ENCODE measurements at regions not wholly inside any gene's neighbourhood (a gene's known extent, or its start where the extent isn't known, plus 50 kb on each side); places are given as distances from the start of the nearest gene placed in this dataset.

DNA sequence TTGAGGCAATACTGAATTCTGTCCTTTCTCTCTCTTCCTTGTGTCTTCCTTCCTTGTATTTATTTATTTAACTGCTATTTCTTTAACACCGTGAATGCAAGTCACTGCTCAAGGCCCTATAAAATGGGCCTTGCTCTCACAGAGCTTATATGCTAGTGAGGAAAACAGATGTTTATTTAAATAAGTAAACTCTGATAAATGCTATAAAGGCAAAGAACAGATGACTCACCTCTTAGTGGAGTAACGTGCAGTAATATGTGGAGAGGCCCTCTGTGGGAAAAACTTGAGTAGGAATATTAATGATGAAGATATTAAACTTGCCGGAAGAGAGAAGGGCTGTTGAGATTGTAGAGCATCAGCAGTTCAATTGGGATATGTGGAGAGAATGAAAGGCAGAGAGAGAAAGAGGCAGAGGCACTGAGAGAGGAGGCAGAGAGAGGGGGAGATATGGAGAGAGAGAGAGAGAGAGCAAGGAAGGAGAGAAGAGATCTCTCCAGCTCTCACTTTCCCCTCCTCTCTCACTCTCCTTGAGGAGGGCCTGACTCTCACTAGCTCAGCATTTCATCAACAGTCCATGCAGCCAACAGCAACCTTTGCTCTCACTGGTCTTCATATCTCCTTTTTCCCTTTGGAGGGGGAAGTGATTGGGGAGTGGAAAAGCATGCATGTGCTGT is 322.2 kb downstream of the LMX1A start:
- no peak for DNase-seq
- Histone ChIP-seq H3K27me3 (ENCODE audit: control insufficient read depth, insufficient read depth, low read length) (no peaks in the 10 kb centered on the region), H3K27ac (ENCODE audit: low read length) (no peak overlapping the region), H3K9me3 (replicated peaks; ENCODE audit: control insufficient read depth, low read depth, low read length) (no peaks in the 10 kb centered on the region), H3K4me1 (ENCODE audit: control insufficient read depth, insufficient read depth, low read length) (no peaks in the 10 kb centered on the region), H3K36me3 (ENCODE audit: control insufficient read depth, insufficient read depth, low read length) (no peaks in the 10 kb centered on the region), H3K4me3 (ENCODE audit: low read length) (no peak overlapping the region)
- 36% methylated on average over 2 of the region's 3 CpGs for WGBS (ENCODE audit: insufficient coverage)

DNA sequence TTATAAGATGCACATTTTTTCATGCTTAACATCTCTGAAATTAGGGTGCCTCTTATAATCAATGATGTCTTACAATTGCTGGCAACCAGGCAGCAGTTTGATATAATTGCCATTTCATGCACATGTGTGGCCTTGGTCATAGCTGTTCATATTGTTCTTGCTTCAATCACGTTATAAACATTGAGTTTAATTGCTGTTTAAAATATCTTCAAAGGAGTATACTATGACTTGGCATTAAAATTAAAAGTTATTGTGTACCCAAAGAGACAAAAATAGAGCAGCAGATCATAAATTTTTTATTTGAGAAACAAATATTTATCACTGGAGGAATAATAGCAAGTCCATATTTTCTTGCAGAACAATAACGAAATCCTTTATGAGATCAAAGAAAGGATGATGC is 325.5 kb downstream of the LMX1A start:
- no peak overlapping the region for H3K27ac ChIP-seq (ENCODE audit: low read length)
- WGBS (ENCODE audit: insufficient coverage): no CpG with 5 or more reads among the region's 2 CpGs
- H3K4me1 ChIP-seq (ENCODE audit: control insufficient read depth, insufficient read depth, low read length): no peaks in the 10 kb centered on the region
- no peak for DNase-seq
- no peaks in the 10 kb centered on the region for H3K36me3 ChIP-seq (ENCODE audit: control insufficient read depth, insufficient read depth, low read length)
- no peak overlapping the region for H3K4me3 ChIP-seq (ENCODE audit: low read length)
- H3K9me3 ChIP-seq (replicated peaks; ENCODE audit: control insufficient read depth, low read depth, low read length): no peaks in the 10 kb centered on the region
- H3K27me3 ChIP-seq (ENCODE audit: control insufficient read depth, insufficient read depth, low read length): no peaks in the 10 kb centered on the region

- no CpG with 5 or more reads among the region's 2 CpGs for WGBS (ENCODE audit: insufficient coverage)
- peaks cover 5% of the 10 kb centered on the region for H3K9me3 ChIP-seq (replicated peaks; ENCODE audit: control insufficient read depth, low read depth, low read length)
- H3K36me3 ChIP-seq (ENCODE audit: control insufficient read depth, insufficient read depth, low read length): no peaks in the 10 kb centered on the region
- H3K4me1 ChIP-seq (ENCODE audit: control insufficient read depth, insufficient read depth, low read length): no peaks in the 10 kb centered on the region
- no peak overlapping the region for H3K4me3 ChIP-seq (ENCODE audit: low read length)
- no peak overlapping the region for H3K27ac ChIP-seq (ENCODE audit: low read length)
- DNase-seq: no peak
- no peaks in the 10 kb centered on the region for H3K27me3 ChIP-seq (ENCODE audit: control insufficient read depth, insufficient read depth, low read length)
Observed at GRCh38 chr1:165025805-165026204, 330.7 kb downstream of the LMX1A start.

GRCh38 chr1:165014753-165015152 is 341.8 kb downstream of the LMX1A start:
- H3K4me1 ChIP-seq (ENCODE audit: control insufficient read depth, insufficient read depth, low read length): peaks cover 2% of the 10 kb centered on the region
- H3K27me3 ChIP-seq (ENCODE audit: control insufficient read depth, insufficient read depth, low read length): no peaks in the 10 kb centered on the region
- no peak for DNase-seq
- H3K27ac ChIP-seq (ENCODE audit: low read length): no peak overlapping the region
- no peaks in the 10 kb centered on the region for H3K9me3 ChIP-seq (replicated peaks; ENCODE audit: control insufficient read depth, low read depth, low read length)
- no peaks in the 10 kb centered on the region for H3K36me3 ChIP-seq (ENCODE audit: control insufficient read depth, insufficient read depth, low read length)
- H3K4me3 ChIP-seq (ENCODE audit: low read length): no peak overlapping the region
- WGBS (ENCODE audit: insufficient coverage): 84% methylated on average over 3 of the region's 4 CpGs

DNA sequence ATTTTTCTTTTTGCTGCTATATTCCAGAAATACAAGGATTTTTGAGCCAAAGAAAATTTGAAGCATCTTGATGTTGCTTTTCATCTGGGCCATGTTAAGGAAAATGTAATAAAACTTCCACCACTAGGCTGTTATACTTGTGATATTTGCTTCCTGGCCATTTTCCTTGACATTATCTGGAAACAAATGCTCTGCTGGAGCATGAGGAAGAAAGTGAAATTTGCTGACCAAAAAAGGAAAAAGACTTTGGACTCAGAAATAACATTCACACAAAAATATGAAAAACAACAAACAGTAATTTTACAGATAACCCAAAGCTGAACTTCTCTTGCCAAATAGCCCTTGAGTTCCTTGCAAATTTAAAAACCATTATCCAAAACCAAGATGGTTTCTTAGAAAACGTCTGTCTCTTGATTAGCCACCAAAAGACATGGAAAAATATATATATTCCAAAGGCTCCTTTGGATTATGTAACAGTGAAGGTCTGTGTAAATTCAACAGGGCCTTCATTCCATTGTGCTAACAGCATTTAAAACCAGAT is 344.5 kb downstream of the LMX1A start:
- DNase-seq: peak; percentile 93
- H3K4me1 ChIP-seq (ENCODE audit: control insufficient read depth, insufficient read depth, low read length): peaks cover 2% of the 10 kb centered on the region
- no CpG with 5 or more reads among the region's 1 CpG for WGBS (ENCODE audit: insufficient coverage)

DNA sequence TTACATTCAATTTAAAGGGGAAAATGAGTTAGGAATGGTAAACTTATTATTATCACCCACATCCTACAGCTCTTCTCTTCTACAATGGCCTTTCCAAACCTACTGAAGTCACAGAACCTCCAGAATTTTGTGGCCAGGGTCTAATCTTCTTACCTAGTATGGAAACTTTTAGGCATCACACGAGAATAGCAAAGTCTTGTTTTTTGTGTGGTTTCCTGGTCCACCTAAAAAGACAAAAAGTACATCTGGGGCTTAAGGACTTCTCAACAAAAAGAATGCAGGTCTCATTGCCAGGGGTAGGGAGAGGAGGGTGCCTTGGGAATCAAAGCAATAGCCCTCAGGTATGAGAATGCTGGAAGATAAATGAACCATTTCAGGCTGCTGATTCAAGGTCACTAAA is 345.3 kb downstream of the LMX1A start:
- 60% methylated on average over 1 of the region's 1 CpG for WGBS (ENCODE audit: insufficient coverage)
- Histone ChIP-seq H3K36me3 (ENCODE audit: control insufficient read depth, insufficient read depth, low read length) (no peaks in the 10 kb centered on the region), H3K27ac (ENCODE audit: low read length) (peak overlapping the region; percentile 57), H3K27me3 (ENCODE audit: control insufficient read depth, insufficient read depth, low read length) (no peaks in the 10 kb centered on the region), H3K9me3 (replicated peaks; ENCODE audit: control insufficient read depth, low read depth, low read length) (no peaks in the 10 kb centered on the region), H3K4me3 (ENCODE audit: low read length) (no peak overlapping the region), H3K4me1 (ENCODE audit: control insufficient read depth, insufficient read depth, low read length) (peaks cover 2% of the 10 kb centered on the region)
- peak; percentile 68 for DNase-seq

More for the DNA sequence above, 344.5 kb downstream of the LMX1A start:
- Histone ChIP-seq H3K9me3 (replicated peaks; ENCODE audit: control insufficient read depth, low read depth, low read length) (no peaks in the 10 kb centered on the region), H3K27ac (ENCODE audit: low read length) (peak overlapping the region; percentile 62), H3K4me3 (ENCODE audit: low read length) (no peak overlapping the region), H3K27me3 (ENCODE audit: control insufficient read depth, insufficient read depth, low read length) (no peaks in the 10 kb centered on the region), H3K36me3 (ENCODE audit: control insufficient read depth, insufficient read depth, low read length) (no peaks in the 10 kb centered on the region)

GRCh38 chr1:165010418-165011070 is 346.0 kb downstream of the LMX1A start:
- no peaks in the 10 kb centered on the region for H3K9me3 ChIP-seq (replicated peaks; ENCODE audit: control insufficient read depth, low read depth, low read length)
- peak; percentile 90 for DNase-seq
- no peaks in the 10 kb centered on the region for H3K27me3 ChIP-seq (ENCODE audit: control insufficient read depth, insufficient read depth, low read length)
- WGBS (ENCODE audit: insufficient coverage): no CpG with 5 or more reads among the region's 3 CpGs
- no peak overlapping the region for H3K4me3 ChIP-seq (ENCODE audit: low read length)
- H3K4me1 ChIP-seq (ENCODE audit: control insufficient read depth, insufficient read depth, low read length): peaks cover 2% of the 10 kb centered on the region
- no peaks in the 10 kb centered on the region for H3K36me3 ChIP-seq (ENCODE audit: control insufficient read depth, insufficient read depth, low read length)
- peak overlapping the region; percentile 57 for H3K27ac ChIP-seq (ENCODE audit: low read length)

DNA sequence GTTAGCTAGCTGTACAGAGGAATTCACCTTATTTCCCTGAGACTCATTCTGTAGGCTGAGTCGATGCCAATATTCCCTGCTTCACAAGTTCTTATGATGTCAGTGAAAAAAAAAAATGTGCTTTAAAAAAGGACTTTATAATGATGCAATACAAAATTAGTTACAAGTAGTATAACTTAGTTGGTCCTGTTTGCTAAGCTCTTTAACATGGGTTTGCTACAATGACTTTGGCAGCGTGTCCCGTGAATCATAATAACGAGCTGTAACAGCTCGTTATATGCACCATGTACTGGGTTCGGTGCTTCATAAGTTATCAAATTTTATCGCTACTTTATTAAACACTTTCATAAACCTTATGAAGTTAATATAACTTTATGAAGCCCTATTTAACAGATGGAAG is 349.7 kb downstream of the LMX1A start:
- Histone ChIP-seq H3K4me1 (ENCODE audit: control insufficient read depth, insufficient read depth, low read length) (peaks cover 2% of the 10 kb centered on the region), H3K27ac (ENCODE audit: low read length) (no peak overlapping the region), H3K27me3 (ENCODE audit: control insufficient read depth, insufficient read depth, low read length) (no peaks in the 10 kb centered on the region), H3K4me3 (ENCODE audit: low read length) (no peak overlapping the region), H3K36me3 (ENCODE audit: control insufficient read depth, insufficient read depth, low read length) (no peaks in the 10 kb centered on the region), H3K9me3 (replicated peaks; ENCODE audit: control insufficient read depth, low read depth, low read length) (no peaks in the 10 kb centered on the region)
- no peak for DNase-seq
- WGBS (ENCODE audit: insufficient coverage): no CpG with 5 or more reads among the region's 7 CpGs

GRCh38 chr1:164999146-164999545 is 357.4 kb downstream of the LMX1A start:
- H3K4me1 ChIP-seq (ENCODE audit: control insufficient read depth, insufficient read depth, low read length): no peaks in the 10 kb centered on the region
- no peak for DNase-seq
- no peaks in the 10 kb centered on the region for H3K27me3 ChIP-seq (ENCODE audit: control insufficient read depth, insufficient read depth, low read length)
- WGBS (ENCODE audit: insufficient coverage): 70% methylated on average over 2 of the region's 5 CpGs
- H3K27ac ChIP-seq (ENCODE audit: low read length): no peak overlapping the region
- no peaks in the 10 kb centered on the region for H3K36me3 ChIP-seq (ENCODE audit: control insufficient read depth, insufficient read depth, low read length)
- H3K9me3 ChIP-seq (replicated peaks; ENCODE audit: control insufficient read depth, low read depth, low read length): no peaks in the 10 kb centered on the region
- H3K4me3 ChIP-seq (ENCODE audit: low read length): no peak overlapping the region

GRCh38 chr1:164991763-164992314 is 364.7 kb downstream of the LMX1A start:
- Histone ChIP-seq H3K27ac (ENCODE audit: low read length) (no peak overlapping the region), H3K4me1 (ENCODE audit: control insufficient read depth, insufficient read depth, low read length) (no peaks in the 10 kb centered on the region), H3K27me3 (ENCODE audit: control insufficient read depth, insufficient read depth, low read length) (no peaks in the 10 kb centered on the region), H3K4me3 (ENCODE audit: low read length) (no peak overlapping the region), H3K36me3 (ENCODE audit: control insufficient read depth, insufficient read depth, low read length) (no peaks in the 10 kb centered on the region), H3K9me3 (replicated peaks; ENCODE audit: control insufficient read depth, low read depth, low read length) (no peaks in the 10 kb centered on the region)
- no peak for DNase-seq
- WGBS (ENCODE audit: insufficient coverage): 95% methylated on average over 4 of the region's 6 CpGs
